ENCODE measurements at regions not wholly inside any gene's neighbourhood (a gene's known extent, or its start where the extent isn't known, plus 50 kb on each side); places are given as distances from the start of the nearest gene placed in this dataset.

GRCh38 chr4:30801876-30802275 is 81.7 kb downstream of the PCDH7 start:
- no peak for TF ChIP-seq POLR2A (IDR thresholded peaks at IDR 0.05; ENCODE audit: borderline replicate concordance, extremely low read depth, insufficient read depth, insufficient read length)
- TF ChIP-seq EZH2phosphoT487 (IDR thresholded peaks at IDR 0.05; ENCODE audit: borderline replicate concordance): no peak
- TF ChIP-seq ZNF274 (IDR thresholded peaks at IDR 0.05; ENCODE audit: low read depth, low read length): no peak
- no peak for TF ChIP-seq CTCF (IDR thresholded peaks at IDR 0.05 in 2 of 3, conservative IDR thresholded peaks at IDR 0.05 in 1 of 3; ENCODE audit: borderline replicate concordance in 1 of 3, insufficient read depth in 1 of 3, low read depth in 2 of 3, low read length in 2 of 3)
- TF ChIP-seq EZH2 (IDR thresholded peaks at IDR 0.05): no peak
- TF ChIP-seq REST (IDR thresholded peaks at IDR 0.05; ENCODE audit: low read depth): no peak
- no peak for TF ChIP-seq ATF3 (IDR thresholded peaks at IDR 0.05)
- no peak for TF ChIP-seq POLR2AphosphoS5 (IDR thresholded peaks at IDR 0.05; ENCODE audit: low read depth, low read length)
- TF ChIP-seq YY1 (IDR thresholded peaks at IDR 0.05; ENCODE audit: extremely low read depth, insufficient replicate concordance, low read depth, low read length): no peak
- no peak for TF ChIP-seq RAD21 (IDR thresholded peaks at IDR 0.05; ENCODE audit: low read depth)
- no peak for TF ChIP-seq JUND (IDR thresholded peaks at IDR 0.05)
- TF ChIP-seq ZFX (IDR thresholded peaks at IDR 0.05): no peak
- TF ChIP-seq CBX3 (IDR thresholded peaks at IDR 0.05; ENCODE audit: low read depth): no peak
- TF ChIP-seq ELF1 (IDR thresholded peaks at IDR 0.05; ENCODE audit: borderline replicate concordance, low read depth): no peak

All from HCT116 (cell line).